K562 (cell line): ENCODE measurements at regions not wholly inside any gene's neighbourhood (a gene's known extent, or its start where the extent isn't known, plus 50 kb on each side); places are given as distances from the start of the nearest gene placed in this dataset.

Experiments used
- ATAC-seq: fragments of 200-7000 bp; cut with Tn5 transposase; 3 replicates; pipeline ENCODE4 v1.9.1; 2020; ENCODE audit warnings: moderate library complexity
- BruUV-seq: library from RNA; stranded (reverse); fragments of 400-500 nt; replicated peaks from 2 replicates; lab custom pipeline; 2021; lab: Mats Ljungman, UMichigan
- CTCF ChIA-PET: fragments of 300-600 bp; formaldehyde crosslinking; extraction: SDS; loops from one replicate; lab custom pipeline; 2021; ENCODE audit warnings: low intra/inter-chr PET ratio; lab: Yijun Ruan, JAX
- POLR2A ChIA-PET: fragments of 300-600, 350-650 bp; sonication (Branson Sonifier 250); formaldehyde crosslinking; extraction: SDS; loops from one replicate; lab custom pipeline; 2021; ENCODE audit warnings: antibody characterized with exemption, inconsistent platforms; lab: Yijun Ruan, JAX
- DNase-seq, 4 experiments: peaks; one replicate each; pipeline versions ENCODE4 v3.0.0 to v3.0.0-alpha.2; 2011 to 2018; ENCODE audit warnings: low spot score in 3 of 4, mixed read lengths in 3 of 4; ENCODE audit errors: extremely low read depth in 1 of 4
- FAIRE-seq: peaks from 2 replicates; lab custom pipeline; 2011; peaks lifted over from hg19 to GRCh38; lab: Jason Lieb, UNC
- H2AFZ ChIP-seq: 2 replicates; pipeline ENCODE4 v1.6.0; 2011; ENCODE audit warnings: low read depth, low read length, control low read depth, inconsistent platforms
- H3K27ac ChIP-seq: fragments of 200-600 bp; 3 replicates; pipeline ENCODE4 v1.8.0; 2011; ENCODE audit warnings: low read depth, mild to moderate bottlenecking, control low read depth, inconsistent platforms, low read length, moderate library complexity, mixed read lengths; ENCODE audit errors: extremely low read depth
- H3K27me3 ChIP-seq, 2 experiments: fragments of 300-600 bp in 1 of 2; 2 replicates in 1 of 2; 3 replicates in 1 of 2; pipeline versions ENCODE4 v1.6.0 to v1.8.0; 2011; ENCODE audit warnings: inconsistent platforms in 2 of 2, low read length in 2 of 2, mild to moderate bottlenecking in 1 of 2, mixed read lengths in 1 of 2, moderate library complexity in 1 of 2; ENCODE audit not compliant: control insufficient read depth in 2 of 2, insufficient read depth in 2 of 2
- H3K36me3 ChIP-seq: fragments of 300-600 bp; 3 replicates; pipeline ENCODE4 v1.8.0; 2011; ENCODE audit warnings: mild to moderate bottlenecking, low read length, inconsistent platforms; ENCODE audit not compliant: control insufficient read depth, insufficient read depth
- H3K4me1 ChIP-seq, 2 experiments: fragments of 200-600 bp in 1 of 2; replicated peaks in 1 of 2; 2 replicates in 1 of 2; 3 replicates in 1 of 2; pipeline versions ENCODE4 v1.5.1 to v1.8.0; 2011; ENCODE audit warnings: inconsistent platforms in 2 of 2, low read length in 2 of 2, mild to moderate bottlenecking in 1 of 2, mixed read lengths in 1 of 2, moderate library complexity in 1 of 2; ENCODE audit not compliant: control insufficient read depth in 2 of 2, insufficient read depth in 2 of 2
- H3K4me2 ChIP-seq: 2 replicates; pipeline ENCODE4 v1.6.1; 2011; ENCODE audit warnings: low read length, control low read depth, inconsistent platforms, mixed read lengths; ENCODE audit not compliant: insufficient read depth
- H3K4me3 ChIP-seq: fragments of 200-600 bp; sonication (generic), shearing (Covaris generic); 2 replicates; pipeline ENCODE4 v1.5.1; 2016; ENCODE audit warnings: control low read depth, inconsistent platforms
- H3K79me2 ChIP-seq: fragments of 200-600 bp; 3 replicates; pipeline ENCODE4 v1.8.0; 2011; ENCODE audit warnings: low read length, inconsistent platforms; ENCODE audit not compliant: control insufficient read depth, insufficient read depth
- H3K9ac ChIP-seq, 2 experiments: 2 replicates each; pipeline versions ENCODE4 v1.6.0 to v1.6.1; 2011; ENCODE audit warnings: low read depth in 2 of 2, low read length in 2 of 2, control low read depth in 1 of 2, inconsistent platforms in 1 of 2, mild to moderate bottlenecking in 1 of 2, mixed read lengths in 1 of 2; ENCODE audit not compliant: insufficient read depth in 1 of 2
- H3K9me1 ChIP-seq: one replicate; pipeline ENCODE4 v1.6.0; 2011; ENCODE audit warnings: inconsistent platforms, mild to moderate bottlenecking, low read length, moderate library complexity; ENCODE audit not compliant: control insufficient read depth, insufficient read depth
- H3K9me3 ChIP-seq: replicated peaks from 2 replicates; pipeline ENCODE4 v1.5.1; 2011; ENCODE audit warnings: low read depth, low read length, inconsistent platforms; ENCODE audit not compliant: control insufficient read depth, insufficient read depth
- H4K20me1 ChIP-seq: replicated peaks from 2 replicates; pipeline ENCODE4 v1.6.1; 2011; ENCODE audit warnings: low read length, inconsistent platforms, mixed read lengths; ENCODE audit not compliant: control insufficient read depth, insufficient read depth
- RREB1 ChIP-seq: fragments of 250-450 bp; sonication (Bioruptor Pico); IDR thresholded peaks from 2 replicates; pipeline ENCODE4 v1.4.0; 2020
- ZNF354B ChIP-seq: fragments of 250-450 bp; sonication (Bioruptor Pico); IDR thresholded peaks from 2 replicates; pipeline ENCODE4 v1.4.0; 2020
- ZNF395 ChIP-seq: fragments of 200-800 bp; sonication (Bioruptor generic); IDR thresholded peaks from 2 replicates; pipeline ENCODE4 v1.6.1; 2017; ENCODE audit warnings: missing genetic modification characterization, missing compliant biosample characterization
- WGBS: fragments of 100-300 bp; shearing (Covaris generic); methylation state at CpG from one replicate; pipeline ENCODE4 v1.1.6; 2016; ENCODE audit warnings: low coverage, mixed read lengths; ENCODE audit not compliant: insufficient coverage; ENCODE audit errors: missing lambda C conversion rate; 5-methylcytosine and 5-hydroxymethylcytosine counted together
- in situ Hi-C: fragments of 300-500 bp; cut with MboI; formaldehyde crosslinking; loops from 4 replicates; pipeline ENCODE4 v1.15.0; 2018; ENCODE audit warnings: inconsistent platforms, mixed read lengths
- intact Hi-C: fragments of 100-400 bp; cut with micrococcal nuclease; formaldehyde crosslinking; loops from 2 replicates; pipeline ENCODE4 v1.14.2; 2022

GRCh38 chr16:86375364-86375763 is 135.0 kb upstream of the FOXF1 start (continued):
- no peak for TF ChIP-seq RREB1 (CRISPR knock-in tag)
- TF ChIP-seq, all 486 proteins: peak for 0

DNA sequence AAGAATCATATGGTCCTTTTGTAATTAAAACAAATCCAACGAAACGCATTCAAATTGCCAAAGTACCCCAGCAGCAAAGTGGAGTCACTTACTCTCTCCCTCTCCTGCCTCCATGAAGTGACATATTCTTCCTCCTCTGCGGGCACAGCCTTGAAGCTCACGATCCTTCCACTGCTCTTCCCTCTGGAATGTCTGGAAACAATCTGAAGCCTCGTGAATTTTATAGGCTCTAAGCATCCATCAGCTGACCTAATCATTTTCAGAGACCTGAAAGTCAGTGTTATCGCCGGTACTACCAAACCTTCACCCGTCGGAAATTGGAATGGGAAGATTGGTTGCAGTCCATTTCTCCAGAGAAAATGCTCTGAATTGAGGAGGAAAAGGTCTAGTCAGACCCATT is 134.5 kb upstream of the FOXF1 start:
- in situ Hi-C loops: no loop called here
- intact Hi-C loops: no loop called here
- no peak overlapping the region for H2AFZ ChIP-seq
- DNase-seq (no peak), FAIRE-seq (no peak), ATAC-seq (no peak)
- no peak overlapping the region for H3K27ac ChIP-seq
- TF ChIP-seq ZNF395 (CRISPR knock-in tag): no peak
- no peak for TF ChIP-seq ZNF354B (CRISPR knock-in tag)
- no peak overlapping the region for H3K4me2 ChIP-seq
- ChIA-PET CTCF (no interaction called here), POLR2A (interaction anchor here (0.8 kb wide), 1 partner anchor 14 kb away, joined by 3 read pairs; no protein-coding TSS in a partner anchor)
- WGBS: 0% methylated on average over 9 of the region's 9 CpGs
- no peak overlapping the region for H3K9ac ChIP-seq
- no TSS peak for BruUV-seq
- no peak overlapping the region for H3K4me3 ChIP-seq
- no peaks in the 10 kb centered on the region for H3K79me2 ChIP-seq
- H3K36me3 ChIP-seq: no peaks in the 10 kb centered on the region
- no peaks in the 10 kb centered on the region; the same call in 1 of the 2 replicates for H4K20me1 ChIP-seq
- peaks cover 18 to 66% of the 10 kb centered on the region in 2 experiments; a peak in 3 of 5 replicates for H3K27me3 ChIP-seq
- H3K4me1 ChIP-seq: no peaks in the 10 kb centered on the region
- H3K9me3 ChIP-seq: no peaks in the 10 kb centered on the region; the same call in 1 of the 2 replicates
- H3K9me1 ChIP-seq: no peaks in the 10 kb centered on the region
